ENCODE measurements at regions not wholly inside any gene's neighbourhood (a gene's known extent, or its start where the extent isn't known, plus 50 kb on each side); places are given as distances from the start of the nearest gene placed in this dataset.

DNA sequence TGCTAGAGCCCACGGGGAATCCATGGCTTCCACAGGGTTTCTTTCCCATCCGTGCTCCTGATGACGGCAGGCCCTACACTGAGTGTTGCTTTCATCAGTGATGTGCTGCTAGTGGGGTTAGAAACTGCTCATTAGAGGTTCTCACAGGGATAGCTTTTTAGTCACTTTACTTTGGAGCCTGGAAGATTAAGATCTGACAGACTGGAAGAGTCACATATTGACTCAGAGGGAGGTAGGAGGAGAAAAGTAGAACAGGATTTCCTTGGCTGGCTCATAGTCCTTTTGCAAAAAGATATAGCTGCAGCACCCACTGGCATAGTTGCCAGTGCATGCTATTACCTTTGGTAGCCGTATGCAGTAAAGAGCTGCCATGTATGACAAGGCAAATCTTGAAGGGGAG lies 890.3 kb downstream of the C6orf118 start:
- FAIRE-seq: no peak
- H3K4me2 ChIP-seq (ENCODE audit: control insufficient read depth, extremely low read depth, insufficient read depth, low read depth, low read length): no peak overlapping the region

GRCh38 chr6:164418262-164418588 lies 891.2 kb downstream of the C6orf118 start:
- no peak for TF ChIP-seq EZH2 (IDR thresholded peaks at IDR 0.05; ENCODE audit: low read length)
- no peak for TF ChIP-seq CTCF (optimal IDR thresholded peaks at IDR 0.05 in 1 of 3, IDR thresholded peaks at IDR 0.05 in 1 of 3, conservative IDR thresholded peaks at IDR 0.05 in 1 of 3; ENCODE audit: extremely low read depth in 1 of 3, insufficient read depth in 2 of 3, low read length in 3 of 3)
- dilution Hi-C loops (cut with MboI; ENCODE audit: extremely low pct_ligation_motif_present, low sequenced_read_pairs): no loop called here
- H3K4me1 ChIP-seq (ENCODE audit: control insufficient read depth, extremely low read depth, insufficient read depth, low read length): no peaks in the 10 kb centered on the region
- peaks cover 3% of the 10 kb centered on the region for H3K9me3 ChIP-seq (ENCODE audit: control insufficient read depth, low read depth, low read length)
- H3K9ac ChIP-seq (ENCODE audit: control insufficient read depth, extremely low read depth, insufficient read depth, low read length): no peak overlapping the region
- H3K4me2 ChIP-seq (ENCODE audit: control insufficient read depth, extremely low read depth, insufficient read depth, low read depth, low read length): no peak overlapping the region
- no peak overlapping the region for H3K4me3 ChIP-seq (ENCODE audit: control insufficient read depth in 2 of 3, extremely low read depth in 1 of 3, insufficient read depth in 2 of 3, low read depth in 1 of 3, low read length in 3 of 3)
- H3K79me2 ChIP-seq (ENCODE audit: control insufficient read depth, insufficient read depth, low read length): no peaks in the 10 kb centered on the region
- H3K27me3 ChIP-seq (ENCODE audit: control insufficient read depth, extremely low read depth, insufficient read depth, low read length): no peaks in the 10 kb centered on the region
- H2AFZ ChIP-seq (ENCODE audit: control insufficient read depth, low read length): no peak overlapping the region
- DNase-seq (ENCODE audit: low read depth, low spot score) (no peak), FAIRE-seq (no peak)
- no peaks in the 10 kb centered on the region for H3K9me1 ChIP-seq (ENCODE audit: control insufficient read depth, extremely low read depth, insufficient read depth, low read length)
- no peak overlapping the region for H3K27ac ChIP-seq (ENCODE audit: control insufficient read depth, insufficient read depth, low read length)
- H4K20me1 ChIP-seq (ENCODE audit: control insufficient read depth, extremely low read depth, insufficient read depth, low read length): no peaks in the 10 kb centered on the region
- no peaks in the 10 kb centered on the region for H3K36me3 ChIP-seq (ENCODE audit: control insufficient read depth in 2 of 2, extremely low read depth in 1 of 2, insufficient read depth in 2 of 2, low read length in 2 of 2)

More for the DNA sequence above, 890.3 kb downstream of the C6orf118 start:
- TF ChIP-seq CTCF (optimal IDR thresholded peaks at IDR 0.05 in 1 of 3, IDR thresholded peaks at IDR 0.05 in 1 of 3, conservative IDR thresholded peaks at IDR 0.05 in 1 of 3; ENCODE audit: extremely low read depth in 1 of 3, insufficient read depth in 2 of 3, low read length in 3 of 3): no peak
- TF ChIP-seq EZH2 (IDR thresholded peaks at IDR 0.05; ENCODE audit: low read length): no peak
- Histone ChIP-seq H3K79me2 (ENCODE audit: control insufficient read depth, insufficient read depth, low read length) (no peaks in the 10 kb centered on the region), H3K4me1 (ENCODE audit: control insufficient read depth, extremely low read depth, insufficient read depth, low read length) (no peaks in the 10 kb centered on the region), H3K9ac (ENCODE audit: control insufficient read depth, extremely low read depth, insufficient read depth, low read length) (no peak overlapping the region), H3K27ac (ENCODE audit: control insufficient read depth, insufficient read depth, low read length) (no peak overlapping the region), H3K36me3 (ENCODE audit: control insufficient read depth in 2 of 2, extremely low read depth in 1 of 2, insufficient read depth in 2 of 2, low read length in 2 of 2) (no peaks in the 10 kb centered on the region), H3K4me3 (ENCODE audit: control insufficient read depth in 2 of 3, extremely low read depth in 1 of 3, insufficient read depth in 2 of 3, low read depth in 1 of 3, low read length in 3 of 3) (no peak overlapping the region), H2AFZ (ENCODE audit: control insufficient read depth, low read length) (no peak overlapping the region), H3K9me1 (ENCODE audit: control insufficient read depth, extremely low read depth, insufficient read depth, low read length) (no peaks in the 10 kb centered on the region), H4K20me1 (ENCODE audit: control insufficient read depth, extremely low read depth, insufficient read depth, low read length) (no peaks in the 10 kb centered on the region), H3K27me3 (ENCODE audit: control insufficient read depth, extremely low read depth, insufficient read depth, low read length) (no peaks in the 10 kb centered on the region), H3K9me3 (ENCODE audit: control insufficient read depth, low read depth, low read length) (peaks cover 3% of the 10 kb centered on the region)
- dilution Hi-C loops (cut with MboI; ENCODE audit: extremely low pct_ligation_motif_present, low sequenced_read_pairs): no loop called here
- no peak for DNase-seq (ENCODE audit: low read depth, low spot score)

Measured in keratinocyte (primary cell).